DND-41 (cell line): ENCODE measurements at regions not wholly inside any gene's neighbourhood (a gene's known extent, or its start where the extent isn't known, plus 50 kb on each side); places are given as distances from the start of the nearest gene placed in this dataset.

Experiments used
- EZH2 ChIP-seq: IDR thresholded peaks from 3 replicates; pipeline ENCODE4 v1.6.1; 2012; ENCODE audit warnings: borderline replicate concordance, low read depth, mild to moderate bottlenecking, moderate library complexity, low read length, inconsistent platforms; ENCODE audit not compliant: severe bottlenecking
- TF ChIP-seq, protein P1 (sequence below): IDR thresholded peaks from 2 replicates; pipeline ENCODE4 v1.5.1; 2012; ENCODE audit warnings: borderline replicate concordance, low read length, moderate library complexity, mild to moderate bottlenecking; ENCODE audit not compliant: poor library complexity, severe bottlenecking; ENCODE audit errors: extremely low read depth

DNA sequence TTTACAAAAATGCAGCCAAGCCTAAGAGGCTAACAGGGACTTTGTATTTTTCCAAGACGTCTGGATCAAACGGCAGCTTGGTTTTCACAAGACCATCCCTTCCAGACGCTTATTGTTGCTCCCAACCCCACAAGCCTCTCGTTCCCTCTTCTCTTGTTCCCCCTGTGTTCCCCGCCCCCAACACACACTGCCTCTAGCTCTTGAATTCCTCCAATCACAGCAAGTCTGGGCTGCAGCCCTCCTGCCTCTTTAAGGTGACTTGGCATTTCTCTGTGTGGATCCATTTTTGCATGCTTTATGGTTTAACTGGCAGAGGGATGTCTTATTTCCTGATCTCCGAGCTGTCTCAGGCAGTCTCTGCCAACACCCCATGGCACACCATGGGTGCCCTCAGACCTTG lies 182.2 kb downstream of the ABHD5 start:
- TF ChIP-seq, protein P1, sequence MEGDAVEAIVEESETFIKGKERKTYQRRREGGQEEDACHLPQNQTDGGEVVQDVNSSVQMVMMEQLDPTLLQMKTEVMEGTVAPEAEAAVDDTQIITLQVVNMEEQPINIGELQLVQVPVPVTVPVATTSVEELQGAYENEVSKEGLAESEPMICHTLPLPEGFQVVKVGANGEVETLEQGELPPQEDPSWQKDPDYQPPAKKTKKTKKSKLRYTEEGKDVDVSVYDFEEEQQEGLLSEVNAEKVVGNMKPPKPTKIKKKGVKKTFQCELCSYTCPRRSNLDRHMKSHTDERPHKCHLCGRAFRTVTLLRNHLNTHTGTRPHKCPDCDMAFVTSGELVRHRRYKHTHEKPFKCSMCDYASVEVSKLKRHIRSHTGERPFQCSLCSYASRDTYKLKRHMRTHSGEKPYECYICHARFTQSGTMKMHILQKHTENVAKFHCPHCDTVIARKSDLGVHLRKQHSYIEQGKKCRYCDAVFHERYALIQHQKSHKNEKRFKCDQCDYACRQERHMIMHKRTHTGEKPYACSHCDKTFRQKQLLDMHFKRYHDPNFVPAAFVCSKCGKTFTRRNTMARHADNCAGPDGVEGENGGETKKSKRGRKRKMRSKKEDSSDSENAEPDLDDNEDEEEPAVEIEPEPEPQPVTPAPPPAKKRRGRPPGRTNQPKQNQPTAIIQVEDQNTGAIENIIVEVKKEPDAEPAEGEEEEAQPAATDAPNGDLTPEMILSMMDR, result no peak
- no peak for TF ChIP-seq EZH2
